ENCODE measurements at regions not wholly inside any gene's neighbourhood (a gene's known extent, or its start where the extent isn't known, plus 50 kb on each side); places are given as distances from the start of the nearest gene placed in this dataset.

DNA sequence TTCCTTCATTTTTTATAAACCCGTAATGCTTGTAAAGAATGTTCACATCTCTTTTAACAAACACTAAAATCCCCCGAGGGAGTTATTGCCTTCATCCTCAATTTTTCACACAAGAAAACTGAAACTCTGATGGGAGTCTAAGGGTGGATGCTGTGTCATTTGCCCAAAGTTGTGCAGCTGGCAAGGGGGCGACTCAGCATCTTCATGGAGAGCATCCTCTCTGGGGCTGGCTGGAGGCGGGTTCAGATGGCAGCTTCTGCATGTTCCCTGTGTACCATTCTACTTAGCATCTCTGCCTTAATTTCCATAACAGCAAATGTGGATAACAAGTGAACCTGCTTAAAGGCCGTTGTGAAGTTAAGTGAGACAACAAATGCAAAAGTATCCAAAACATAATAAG is 256.4 kb downstream of the IRS2 start:
- TF ChIP-seq TAF1 (IDR thresholded peaks at IDR 0.05; ENCODE audit: borderline replicate concordance, insufficient read depth, low read length) (no peak), SIN3A (IDR thresholded peaks at IDR 0.05; ENCODE audit: borderline replicate concordance, insufficient read depth, low read length) (no peak), POLR2AphosphoS5 (IDR thresholded peaks at IDR 0.05; ENCODE audit: low read depth, low read length) (no peak)
- TF ChIP-seq, protein P1, sequence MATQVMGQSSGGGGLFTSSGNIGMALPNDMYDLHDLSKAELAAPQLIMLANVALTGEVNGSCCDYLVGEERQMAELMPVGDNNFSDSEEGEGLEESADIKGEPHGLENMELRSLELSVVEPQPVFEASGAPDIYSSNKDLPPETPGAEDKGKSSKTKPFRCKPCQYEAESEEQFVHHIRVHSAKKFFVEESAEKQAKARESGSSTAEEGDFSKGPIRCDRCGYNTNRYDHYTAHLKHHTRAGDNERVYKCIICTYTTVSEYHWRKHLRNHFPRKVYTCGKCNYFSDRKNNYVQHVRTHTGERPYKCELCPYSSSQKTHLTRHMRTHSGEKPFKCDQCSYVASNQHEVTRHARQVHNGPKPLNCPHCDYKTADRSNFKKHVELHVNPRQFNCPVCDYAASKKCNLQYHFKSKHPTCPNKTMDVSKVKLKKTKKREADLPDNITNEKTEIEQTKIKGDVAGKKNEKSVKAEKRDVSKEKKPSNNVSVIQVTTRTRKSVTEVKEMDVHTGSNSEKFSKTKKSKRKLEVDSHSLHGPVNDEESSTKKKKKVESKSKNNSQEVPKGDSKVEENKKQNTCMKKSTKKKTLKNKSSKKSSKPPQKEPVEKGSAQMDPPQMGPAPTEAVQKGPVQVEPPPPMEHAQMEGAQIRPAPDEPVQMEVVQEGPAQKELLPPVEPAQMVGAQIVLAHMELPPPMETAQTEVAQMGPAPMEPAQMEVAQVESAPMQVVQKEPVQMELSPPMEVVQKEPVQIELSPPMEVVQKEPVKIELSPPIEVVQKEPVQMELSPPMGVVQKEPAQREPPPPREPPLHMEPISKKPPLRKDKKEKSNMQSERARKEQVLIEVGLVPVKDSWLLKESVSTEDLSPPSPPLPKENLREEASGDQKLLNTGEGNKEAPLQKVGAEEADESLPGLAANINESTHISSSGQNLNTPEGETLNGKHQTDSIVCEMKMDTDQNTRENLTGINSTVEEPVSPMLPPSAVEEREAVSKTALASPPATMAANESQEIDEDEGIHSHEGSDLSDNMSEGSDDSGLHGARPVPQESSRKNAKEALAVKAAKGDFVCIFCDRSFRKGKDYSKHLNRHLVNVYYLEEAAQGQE (IDR thresholded peaks at IDR 0.05; ENCODE audit: insufficient read depth in 1 of 2, low read depth in 2 of 2, low read length in 2 of 2) = no peak
